Dendritic cell treated with granulocyte-macrophage colony-stimulating factor and Interleukin-4, amounts not matched to agents 40 ng/mL and 50 ng/mL, for 4 days (primary cell): ENCODE measurements at regions not wholly inside any gene's neighbourhood (a gene's known extent, or its start where the extent isn't known, plus 50 kb on each side); places are given as distances from the start of the nearest gene placed in this dataset.
"Not testable (repeated sequence)": the region's sequence is repeated elsewhere in the genome, so short reads cannot be mapped to it uniquely, and the experiment has no call there.

ENCODE experiments used
- H3K27ac Mint-ChIP-seq: one replicate; pipeline ENCODE4 v1.8.0; 2022; ENCODE audit warnings: mild to moderate bottlenecking, mixed read lengths
- H3K27me3 Mint-ChIP-seq: one replicate; pipeline ENCODE4 v1.8.0; 2022; ENCODE audit warnings: mild to moderate bottlenecking, mixed read lengths
- H3K36me3 Mint-ChIP-seq: one replicate; pipeline ENCODE4 v1.8.0; 2022; ENCODE audit warnings: low read depth, mixed read lengths
- H3K4me1 Mint-ChIP-seq: one replicate; pipeline ENCODE4 v1.8.0; 2022; ENCODE audit warnings: low read depth, mixed read lengths
- H3K4me3 Mint-ChIP-seq: one replicate; pipeline ENCODE4 v1.8.0; 2022; ENCODE audit warnings: mild to moderate bottlenecking, moderate library complexity, mixed read lengths
- H3K9me3 Mint-ChIP-seq: one replicate; pipeline ENCODE4 v1.8.0; 2022; ENCODE audit warnings: mixed read lengths
- intact Hi-C: fragments of 100-400 bp; cut with micrococcal nuclease; formaldehyde crosslinking; loops from one replicate; pipeline ENCODE4 v1.15.0; 2022

GRCh38 chr11:27234043-27234668 is 128.9 kb downstream of the CCDC34 start:
- Mint-ChIP-seq H3K27ac (no peak overlapping the region), H3K36me3 (no peaks in the 10 kb centered on the region), H3K9me3 (no peaks in the 10 kb centered on the region), H3K4me3 (no peak overlapping the region), H3K4me1 (no peaks in the 10 kb centered on the region), H3K27me3 (no peaks in the 10 kb centered on the region)
- intact Hi-C loops, result no loop called here

- intact Hi-C loops, result no loop called here
- Mint-ChIP-seq H3K4me1 (no peaks in the 10 kb centered on the region), H3K36me3 (no peaks in the 10 kb centered on the region), H3K27me3 (no peaks in the 10 kb centered on the region), H3K4me3 (no peak overlapping the region), H3K9me3 (no peaks in the 10 kb centered on the region), H3K27ac (no peak overlapping the region)
These were observed 129.4 kb downstream of the CCDC34 start for GRCh38 chr11:27233654-27234042.

GRCh38 chr11:27231530-27231929 is 131.5 kb downstream of the CCDC34 start:
- Mint-ChIP-seq H3K9me3 (no peaks in the 10 kb centered on the region), H3K27ac (no peak overlapping the region), H3K27me3 (no peaks in the 10 kb centered on the region), H3K4me3 (no peak overlapping the region), H3K4me1 (no peaks in the 10 kb centered on the region), H3K36me3 (no peaks in the 10 kb centered on the region)
- intact Hi-C loops, result no loop called here

GRCh38 chr11:27230192-27230572 is 132.8 kb downstream of the CCDC34 start:
- Mint-ChIP-seq H3K27me3 (no peaks in the 10 kb centered on the region), H3K9me3 (no peaks in the 10 kb centered on the region), H3K36me3 (no peaks in the 10 kb centered on the region), H3K4me1 (no peaks in the 10 kb centered on the region), H3K4me3 (no peak overlapping the region), H3K27ac (no peak overlapping the region)
- intact Hi-C loops, result no loop called here

GRCh38 chr11:27229511-27230191 is 133.4 kb downstream of the CCDC34 start:
- Mint-ChIP-seq H3K27ac (no peak overlapping the region), H3K36me3 (no peaks in the 10 kb centered on the region), H3K27me3 (no peaks in the 10 kb centered on the region), H3K4me1 (no peaks in the 10 kb centered on the region), H3K4me3 (no peak overlapping the region), H3K9me3 (no peaks in the 10 kb centered on the region)
- intact Hi-C loops, result no loop called here

GRCh38 chr11:27228906-27229290 is 134.1 kb downstream of the CCDC34 start:
- Mint-ChIP-seq H3K27ac (no peak overlapping the region), H3K4me1 (no peaks in the 10 kb centered on the region), H3K4me3 (no peak overlapping the region), H3K9me3 (no peaks in the 10 kb centered on the region), H3K36me3 (no peaks in the 10 kb centered on the region), H3K27me3 (no peaks in the 10 kb centered on the region)
- intact Hi-C loops, result no loop called here

- Mint-ChIP-seq H3K4me3 (no peak overlapping the region), H3K27me3 (no peaks in the 10 kb centered on the region), H3K4me1 (no peaks in the 10 kb centered on the region), H3K9me3 (no peaks in the 10 kb centered on the region), H3K36me3 (no peaks in the 10 kb centered on the region), H3K27ac (no peak overlapping the region)
- intact Hi-C loops, result no loop called here
These were observed 134.6 kb downstream of the CCDC34 start for GRCh38 chr11:27228232-27228905.

GRCh38 chr11:27227736-27228135 is 135.3 kb downstream of the CCDC34 start:
- no peak overlapping the region for H3K4me3 Mint-ChIP-seq
- no peaks in the 10 kb centered on the region for H3K27me3 Mint-ChIP-seq
- intact Hi-C loops, result no loop called here
- H3K9me3 Mint-ChIP-seq, result no peaks in the 10 kb centered on the region
- no peaks in the 10 kb centered on the region for H3K36me3 Mint-ChIP-seq
- H3K4me1 Mint-ChIP-seq, result no peaks in the 10 kb centered on the region
- H3K27ac Mint-ChIP-seq, result no peak overlapping the region

GRCh38 chr11:27219487-27220039 is 143.5 kb downstream of the CCDC34 start:
- not testable (repeated sequence) for H3K9me3 Mint-ChIP-seq, H3K27ac Mint-ChIP-seq, H3K27me3 Mint-ChIP-seq

GRCh38 chr11:27218421-27219038 is 144.5 kb downstream of the CCDC34 start:
- intact Hi-C loops, result no loop called here
- Mint-ChIP-seq H3K27ac (no peak overlapping the region), H3K36me3 (no peaks in the 10 kb centered on the region), H3K4me3 (no peak overlapping the region), H3K4me1 (no peaks in the 10 kb centered on the region), H3K9me3 (no peaks in the 10 kb centered on the region), H3K27me3 (no peaks in the 10 kb centered on the region)

More at GRCh38 chr11:27219487-27220039, 143.5 kb downstream of the CCDC34 start:
- intact Hi-C loops, H3K4me3 Mint-ChIP-seq, H3K4me1 Mint-ChIP-seq, H3K36me3 Mint-ChIP-seq: not testable (repeated sequence)

GRCh38 chr11:27217948-27218420 is 145.0 kb downstream of the CCDC34 start:
- Mint-ChIP-seq H3K36me3 (no peaks in the 10 kb centered on the region), H3K4me3 (no peak overlapping the region), H3K9me3 (no peaks in the 10 kb centered on the region), H3K27me3 (no peaks in the 10 kb centered on the region), H3K4me1 (no peaks in the 10 kb centered on the region), H3K27ac (no peak overlapping the region)
- intact Hi-C loops, result no loop called here

- no peaks in the 10 kb centered on the region for H3K27me3 Mint-ChIP-seq
- H3K4me3 Mint-ChIP-seq, result no peak overlapping the region
- no peak overlapping the region for H3K27ac Mint-ChIP-seq
- no peaks in the 10 kb centered on the region for H3K9me3 Mint-ChIP-seq
- intact Hi-C loops, result no loop called here
- no peaks in the 10 kb centered on the region for H3K4me1 Mint-ChIP-seq
- no peaks in the 10 kb centered on the region for H3K36me3 Mint-ChIP-seq
These were observed 145.5 kb downstream of the CCDC34 start for GRCh38 chr11:27217496-27217895.

- no peaks in the 10 kb centered on the region for H3K4me1 Mint-ChIP-seq
- intact Hi-C loops, result no loop called here
- H3K9me3 Mint-ChIP-seq, result no peaks in the 10 kb centered on the region
- no peaks in the 10 kb centered on the region for H3K27me3 Mint-ChIP-seq
- H3K27ac Mint-ChIP-seq, result no peak overlapping the region
- H3K4me3 Mint-ChIP-seq, result no peak overlapping the region
- H3K36me3 Mint-ChIP-seq, result no peaks in the 10 kb centered on the region
These were observed 146.5 kb downstream of the CCDC34 start for GRCh38 chr11:27216270-27217149.
